PC-9 (cell line): ENCODE measurements at regions not wholly inside any gene's neighbourhood (a gene's known extent, or its start where the extent isn't known, plus 50 kb on each side); places are given as distances from the start of the nearest gene placed in this dataset.

Experiments
- BruUV-seq: library from RNA; stranded (reverse); fragments of 400-500 nt; replicated peaks from 2 replicates; lab custom pipeline; 2021; lab: Mats Ljungman, UMichigan
- CTCF ChIA-PET: fragments of 300-600 bp; sonication (Branson Sonifier 250); formaldehyde crosslinking; loops from one replicate; lab custom pipeline; 2022; ENCODE audit warnings: antibody characterized with exemption; lab: Charles Lee
- POLR2A ChIA-PET: fragments of 300-600 bp; sonication (Branson Sonifier 250); formaldehyde crosslinking; loops from one replicate; lab custom pipeline; 2022; ENCODE audit warnings: antibody characterized with exemption; ENCODE audit not compliant: unreplicated experiment; lab: Charles Lee
- DNase-seq, 2 experiments: peaks; one replicate each; pipeline versions ENCODE4 v3.0.0 to v3.0.0-alpha.2; 2015 to 2022; ENCODE audit warnings: mixed read lengths in 1 of 2
- H2AFZ ChIP-seq: fragments of 200-600 bp; sonication (generic); 2 replicates; pipeline ENCODE4 v1.8.1; 2017; ENCODE audit warnings: antibody characterized with exemption
- H3F3A ChIP-seq: fragments of 200-600 bp; sonication (generic); 2 replicates; pipeline ENCODE4 v1.8.1; 2017; ENCODE audit warnings: antibody characterized with exemption, mild to moderate bottlenecking, low read depth; ENCODE audit not compliant: insufficient read depth
- H3K27ac ChIP-seq: fragments of 200-600 bp; sonication (generic); 2 replicates; pipeline ENCODE4 v1.6.1; 2016; ENCODE audit warnings: mixed run types
- H3K27me3 ChIP-seq: fragments of 200-600 bp; sonication (generic); 2 replicates; pipeline ENCODE4 v1.6.1; 2016; ENCODE audit warnings: low read depth, mixed run types; ENCODE audit not compliant: insufficient read depth
- H3K36me3 ChIP-seq: fragments of 200-600 bp; sonication (generic); 2 replicates; pipeline ENCODE4 v1.6.1; 2016; ENCODE audit warnings: low read depth, mixed run types
- H3K4me1 ChIP-seq: fragments of 200-600 bp; sonication (generic); replicated peaks from 2 replicates; pipeline ENCODE4 v1.6.1; 2016; ENCODE audit warnings: mixed run types; ENCODE audit not compliant: insufficient read depth
- H3K4me2 ChIP-seq: fragments of 200-600 bp; sonication (generic); 2 replicates; pipeline ENCODE4 v1.6.1; 2017; ENCODE audit warnings: mixed run types
- H3K4me3 ChIP-seq: fragments of 200-600 bp; sonication (generic); 2 replicates; pipeline ENCODE4 v1.6.1; 2016; ENCODE audit warnings: mixed run types
- H3K79me2 ChIP-seq: fragments of 200-600 bp; sonication (generic); 2 replicates; pipeline ENCODE4 v1.6.1; 2017; ENCODE audit warnings: low read depth, mixed run types
- H3K9me2 ChIP-seq: fragments of 200-600 bp; sonication (generic); 2 replicates; pipeline ENCODE4 v1.8.1; 2017; ENCODE audit warnings: mild to moderate bottlenecking; ENCODE audit not compliant: insufficient read depth
- H3K9me3 ChIP-seq: fragments of 200-600 bp; sonication (generic); 2 replicates; pipeline ENCODE4 v1.8.1; 2016; ENCODE audit warnings: low read depth; ENCODE audit not compliant: insufficient read depth
- H4K20me1 ChIP-seq: fragments of 200-600 bp; sonication (generic); 2 replicates; pipeline ENCODE4 v1.8.1; 2017; ENCODE audit not compliant: insufficient read depth
- EZH2 ChIP-seq: fragments of 200-600 bp; sonication (generic); IDR thresholded peaks from 2 replicates; pipeline ENCODE4 v1.8.0; 2017; ENCODE audit warnings: antibody characterized with exemption, low read depth
- intact Hi-C: fragments of 100-400 bp; cut with micrococcal nuclease; formaldehyde crosslinking; loops from one replicate; pipeline ENCODE4 v1.10.0; 2022; ENCODE audit not compliant: unreplicated experiment
- TF ChIP-seq, protein P1 (sequence below): fragments of 200-600 bp; sonication (generic); conservative IDR thresholded peaks from 2 replicates; pipeline ENCODE4 v1.6.1; 2017; ENCODE audit warnings: mixed run types, antibody characterized with exemption, mild to moderate bottlenecking, moderate library complexity

DNA sequence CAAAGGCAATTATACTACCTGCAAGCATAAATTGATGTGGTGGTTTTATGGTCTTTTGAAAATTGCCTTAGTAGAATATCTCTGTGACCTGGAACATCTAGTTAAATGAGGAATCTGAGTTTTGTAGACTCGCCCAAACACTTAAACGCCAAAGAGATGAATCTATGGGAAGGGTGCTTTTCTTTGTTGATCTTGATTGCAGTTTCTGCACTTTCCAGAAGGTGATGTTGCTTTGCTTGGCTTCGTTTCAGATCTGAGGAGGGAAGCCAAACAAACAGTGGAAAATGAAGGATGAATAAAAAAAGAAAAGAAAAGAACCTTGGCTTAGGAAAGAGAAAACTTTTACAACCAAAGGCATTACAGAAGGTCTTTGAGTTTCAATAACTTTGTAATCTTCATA, 1021.2 kb downstream of the NR2F1-AS1 start:
- Histone ChIP-seq H3K27me3 (no peaks in the 10 kb centered on the region), H2AFZ (no peak overlapping the region), H3K4me2 (no peak overlapping the region), H3K9me2 (no peaks in the 10 kb centered on the region), H3K9me3 (no peaks in the 10 kb centered on the region), H3K27ac (no peak overlapping the region), H3K79me2 (no peaks in the 10 kb centered on the region), H3K4me3 (no peak overlapping the region), H3F3A (no peaks in the 10 kb centered on the region; the same call in 1 of the 2 replicates), H3K36me3 (no peaks in the 10 kb centered on the region), H3K4me1 (peaks cover 4% of the 10 kb centered on the region; the same call in 1 of the 2 replicates), H4K20me1 (no peaks in the 10 kb centered on the region)
- POLR2A ChIA-PET = no interaction called here
- no TSS peak for BruUV-seq
- no peak for DNase-seq
- TF ChIP-seq EZH2 = no peak
- TF ChIP-seq, protein P1, sequence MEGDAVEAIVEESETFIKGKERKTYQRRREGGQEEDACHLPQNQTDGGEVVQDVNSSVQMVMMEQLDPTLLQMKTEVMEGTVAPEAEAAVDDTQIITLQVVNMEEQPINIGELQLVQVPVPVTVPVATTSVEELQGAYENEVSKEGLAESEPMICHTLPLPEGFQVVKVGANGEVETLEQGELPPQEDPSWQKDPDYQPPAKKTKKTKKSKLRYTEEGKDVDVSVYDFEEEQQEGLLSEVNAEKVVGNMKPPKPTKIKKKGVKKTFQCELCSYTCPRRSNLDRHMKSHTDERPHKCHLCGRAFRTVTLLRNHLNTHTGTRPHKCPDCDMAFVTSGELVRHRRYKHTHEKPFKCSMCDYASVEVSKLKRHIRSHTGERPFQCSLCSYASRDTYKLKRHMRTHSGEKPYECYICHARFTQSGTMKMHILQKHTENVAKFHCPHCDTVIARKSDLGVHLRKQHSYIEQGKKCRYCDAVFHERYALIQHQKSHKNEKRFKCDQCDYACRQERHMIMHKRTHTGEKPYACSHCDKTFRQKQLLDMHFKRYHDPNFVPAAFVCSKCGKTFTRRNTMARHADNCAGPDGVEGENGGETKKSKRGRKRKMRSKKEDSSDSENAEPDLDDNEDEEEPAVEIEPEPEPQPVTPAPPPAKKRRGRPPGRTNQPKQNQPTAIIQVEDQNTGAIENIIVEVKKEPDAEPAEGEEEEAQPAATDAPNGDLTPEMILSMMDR = no peak
- intact Hi-C loops = no loop called here
- CTCF ChIA-PET = no interaction called here

DNA sequence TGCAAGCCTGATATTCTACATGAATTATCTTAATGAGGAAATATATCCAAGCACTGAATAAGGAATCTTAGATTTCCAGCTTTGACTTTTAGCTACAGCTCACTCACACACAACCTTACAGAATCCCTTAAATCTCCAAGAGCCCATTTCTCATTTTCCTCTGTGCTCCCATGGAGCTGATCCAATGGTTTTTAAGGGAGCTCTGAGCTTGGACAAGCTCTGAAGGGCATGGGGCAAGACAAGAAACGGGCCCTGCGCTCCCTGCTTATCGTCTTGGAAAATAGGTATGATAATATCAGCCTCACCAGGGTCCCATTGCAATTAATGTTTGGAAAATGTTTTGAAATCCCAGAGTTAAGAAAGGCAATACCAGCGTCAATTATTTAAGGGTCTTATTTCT, 1021.7 kb downstream of the NR2F1-AS1 start:
- Histone ChIP-seq H3K9me2 (no peaks in the 10 kb centered on the region), H2AFZ (no peak overlapping the region), H3K4me2 (no peak overlapping the region), H3K4me3 (no peak overlapping the region), H3K27ac (no peak overlapping the region), H3K79me2 (no peaks in the 10 kb centered on the region), H4K20me1 (no peaks in the 10 kb centered on the region), H3K4me1 (peaks cover 4% of the 10 kb centered on the region; the same call in 1 of the 2 replicates), H3F3A (no peaks in the 10 kb centered on the region; the same call in 1 of the 2 replicates), H3K9me3 (no peaks in the 10 kb centered on the region), H3K36me3 (no peaks in the 10 kb centered on the region), H3K27me3 (no peaks in the 10 kb centered on the region)
- TF ChIP-seq, protein P1 = no peak
- no peak for TF ChIP-seq EZH2
- POLR2A ChIA-PET = no interaction called here
- no TSS peak for BruUV-seq
- intact Hi-C loops = no loop called here
- DNase-seq = no peak
- CTCF ChIA-PET = no interaction called here

DNA sequence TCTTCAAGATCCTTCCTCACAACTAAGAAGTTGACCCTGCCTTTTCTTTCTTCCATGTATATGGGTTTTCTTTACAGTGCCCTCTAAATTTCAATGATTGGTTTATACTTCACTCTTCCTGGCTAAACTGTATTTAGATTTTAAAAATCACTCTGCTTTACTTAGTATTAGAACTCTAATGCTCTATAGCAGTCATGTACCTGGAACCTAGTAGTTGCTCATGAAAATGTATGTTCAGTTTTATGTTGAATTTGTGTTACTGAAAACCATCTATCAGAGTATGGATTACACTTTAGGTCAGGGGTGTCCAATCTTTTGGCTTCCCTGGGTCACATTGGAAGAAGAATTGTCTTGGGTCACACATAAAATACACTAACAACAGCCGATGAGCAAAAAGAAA, 1024.3 kb downstream of the NR2F1-AS1 start:
- ChIA-PET CTCF (no interaction called here), POLR2A (no interaction called here)
- Histone ChIP-seq H3K9me3 (no peaks in the 10 kb centered on the region), H3K27ac (no peak overlapping the region), H3K9me2 (no peaks in the 10 kb centered on the region), H3K4me2 (no peak overlapping the region), H3K27me3 (no peaks in the 10 kb centered on the region), H2AFZ (no peak overlapping the region), H3K79me2 (no peaks in the 10 kb centered on the region), H3K4me3 (no peak overlapping the region), H4K20me1 (no peaks in the 10 kb centered on the region), H3K4me1 (peaks cover 19% of the 10 kb centered on the region), H3F3A (peaks cover 18% of the 10 kb centered on the region), H3K36me3 (no peaks in the 10 kb centered on the region)
- no TSS peak for BruUV-seq
- intact Hi-C loops = no loop called here
- no peak for TF ChIP-seq EZH2
- TF ChIP-seq, protein P1 = no peak
- DNase-seq = no peak
